NCI-H2196 (cell line): ENCODE measurements at regions not wholly inside any gene's neighbourhood (a gene's known extent, or its start where the extent isn't known, plus 50 kb on each side); places are given as distances from the start of the nearest gene placed in this dataset.

Experiments
- DNase-seq: peaks from one replicate; lab custom pipeline; 2025; ENCODE audit not compliant: unreplicated experiment; lab: John Stamatoyannopoulos, UW

- DNase-seq: no peak
These were observed 321.1 kb downstream of the STIM2 start for GRCh38 chr4:27181693-27182092.

DNA sequence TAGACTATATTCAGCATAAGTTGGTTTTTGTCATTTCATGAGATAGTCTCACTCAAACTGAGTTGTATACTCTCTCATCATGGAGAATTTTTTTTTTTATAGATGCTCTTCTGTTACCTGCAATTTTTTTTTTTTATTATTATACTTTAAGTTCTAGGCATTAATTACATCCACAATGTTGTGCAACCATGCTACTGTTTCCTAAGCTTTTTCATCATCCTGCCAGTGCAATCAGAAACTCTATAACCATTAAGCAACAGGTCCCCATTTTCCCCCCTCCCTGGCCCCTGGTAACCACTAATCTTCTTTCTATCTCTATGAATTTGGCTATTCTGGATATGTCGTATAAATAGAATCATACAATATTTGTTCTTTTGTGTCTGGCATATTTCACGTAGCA, 321.6 kb downstream of the STIM2 start:
- no peak for DNase-seq

DNA sequence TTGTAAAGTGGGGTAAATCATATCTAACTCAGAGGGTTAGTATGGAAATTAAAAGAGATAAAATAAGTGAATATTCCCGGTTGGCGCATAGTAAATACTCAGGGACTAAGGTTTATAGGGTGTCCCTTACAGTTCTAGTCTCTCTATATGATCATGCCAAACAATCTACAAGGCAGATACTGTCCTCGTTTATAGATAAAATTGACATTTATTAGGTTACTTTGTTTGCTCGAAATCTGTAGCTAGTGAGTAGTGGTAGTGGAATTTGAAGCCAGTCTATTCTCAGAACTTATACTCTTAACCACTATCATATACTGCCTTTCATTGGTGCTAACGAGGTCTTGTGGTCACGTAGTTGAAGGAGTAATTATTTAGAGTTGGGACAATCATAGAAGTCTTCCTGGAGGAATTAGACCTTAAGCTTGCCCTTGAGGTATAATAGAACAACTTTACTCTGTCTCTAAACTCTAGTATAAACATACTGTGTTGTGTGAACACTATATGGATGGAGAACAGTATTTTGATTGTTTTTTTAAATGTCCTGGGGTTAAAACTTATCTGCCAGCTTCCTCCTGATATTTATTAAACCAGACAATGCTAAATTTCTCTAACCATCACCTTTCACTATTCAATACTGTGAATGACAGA, 324.0 kb downstream of the STIM2 start:
- no peak for DNase-seq

DNA sequence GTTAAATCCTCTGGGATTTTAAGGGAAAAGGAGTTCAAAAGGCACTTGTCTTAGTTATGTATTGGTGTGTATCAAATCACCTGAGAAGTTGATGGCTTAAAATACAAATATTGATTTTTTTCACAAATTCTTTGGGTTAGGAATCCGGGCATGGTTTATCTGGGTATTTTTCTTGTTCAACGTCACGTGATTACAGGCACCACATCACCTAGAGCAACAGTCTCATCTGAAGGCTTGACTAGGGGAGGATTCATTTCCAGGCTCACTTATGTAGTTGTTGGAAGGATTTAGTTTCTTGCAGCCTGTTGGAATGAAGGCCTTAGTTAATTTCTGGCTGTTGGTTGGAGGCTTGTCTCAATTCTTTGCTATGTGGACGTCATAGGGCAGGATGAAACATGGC, 326.1 kb downstream of the STIM2 start:
- DNase-seq: no peak

GRCh38 chr4:27187786-27188185, 327.1 kb downstream of the STIM2 start:
- DNase-seq: no peak

- no peak for DNase-seq
These were observed 329.0 kb downstream of the STIM2 start for GRCh38 chr4:27189683-27190082.

- no peak for DNase-seq
These were observed 331.0 kb downstream of the STIM2 start for GRCh38 chr4:27191592-27191991.

GRCh38 chr4:27194599-27195176, 334.0 kb downstream of the STIM2 start:
- no peak for DNase-seq

DNA sequence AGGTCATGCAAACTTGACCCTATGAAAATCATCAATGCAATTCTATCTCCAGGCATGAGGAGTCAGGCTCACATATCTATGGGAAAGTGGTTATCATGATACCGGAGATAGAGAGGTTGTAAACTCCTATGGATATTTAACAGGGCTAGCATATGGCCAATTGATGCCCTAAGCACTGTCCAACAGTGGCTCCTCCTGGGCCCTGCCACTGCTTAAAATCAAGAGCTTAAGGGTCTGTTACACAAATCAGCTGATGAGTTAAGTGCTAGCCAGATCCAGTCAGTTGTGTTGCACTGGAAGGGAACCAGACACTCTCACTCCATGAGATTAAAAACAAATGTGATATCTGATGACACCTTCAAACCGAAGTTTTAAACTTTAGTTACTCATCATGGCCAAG, 337.6 kb downstream of the STIM2 start:
- no peak for DNase-seq

- no peak for DNase-seq
These were observed 338.3 kb downstream of the STIM2 start for GRCh38 chr4:27198971-27199370.

GRCh38 chr4:27206009-27206408, 345.4 kb downstream of the STIM2 start:
- DNase-seq: no peak

DNA sequence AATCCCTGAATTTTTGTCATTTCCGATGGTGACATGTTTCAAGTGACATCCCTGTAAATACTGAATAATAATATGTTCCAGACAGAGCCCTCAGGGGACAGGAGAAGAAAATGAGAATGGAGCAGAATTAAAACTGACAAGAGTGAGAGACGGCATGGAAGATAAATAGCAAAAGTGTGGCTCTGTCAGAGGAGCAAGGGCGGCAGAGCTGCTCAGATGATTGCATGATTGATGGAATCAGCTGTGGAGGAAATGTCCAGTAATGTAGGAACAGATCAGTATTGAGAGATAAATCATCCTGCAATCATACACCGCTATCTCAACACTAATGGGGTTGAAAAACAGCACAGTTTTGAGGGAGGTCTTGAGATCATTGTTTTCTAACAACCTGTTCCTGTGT, 350.3 kb downstream of the STIM2 start:
- no peak for DNase-seq

GRCh38 chr4:27214010-27214409, 353.4 kb downstream of the STIM2 start:
- no peak for DNase-seq

DNA sequence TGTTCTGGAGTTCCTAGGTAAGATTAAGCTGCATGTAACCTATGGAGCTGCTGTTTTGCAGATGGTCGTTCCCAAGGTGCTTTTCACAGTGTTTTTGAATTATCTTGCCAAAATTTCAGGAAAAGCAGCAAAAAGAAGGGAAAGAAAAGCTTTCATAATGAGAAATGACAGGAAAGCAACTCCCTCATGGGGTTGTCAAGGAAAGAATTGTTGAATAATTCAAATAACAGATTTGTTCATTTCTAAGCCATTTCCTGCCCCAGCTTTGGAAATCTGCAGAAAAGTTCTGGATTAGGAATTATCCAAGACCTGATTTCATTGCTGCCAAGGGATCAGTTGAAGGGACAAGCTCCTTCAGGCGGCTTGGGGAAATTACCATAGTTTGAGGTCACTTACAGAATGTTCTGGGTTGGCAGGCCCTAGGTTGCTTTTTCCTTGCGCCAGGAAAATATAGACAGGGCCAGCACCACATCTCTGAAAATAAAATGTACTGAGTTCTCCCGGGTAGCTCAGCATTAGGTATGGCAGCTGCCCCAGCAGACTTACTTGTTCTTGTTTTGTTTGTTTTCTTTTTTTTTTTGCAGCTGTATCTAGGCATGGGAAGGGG, 354.7 kb downstream of the STIM2 start:
- DNase-seq: no peak

DNA sequence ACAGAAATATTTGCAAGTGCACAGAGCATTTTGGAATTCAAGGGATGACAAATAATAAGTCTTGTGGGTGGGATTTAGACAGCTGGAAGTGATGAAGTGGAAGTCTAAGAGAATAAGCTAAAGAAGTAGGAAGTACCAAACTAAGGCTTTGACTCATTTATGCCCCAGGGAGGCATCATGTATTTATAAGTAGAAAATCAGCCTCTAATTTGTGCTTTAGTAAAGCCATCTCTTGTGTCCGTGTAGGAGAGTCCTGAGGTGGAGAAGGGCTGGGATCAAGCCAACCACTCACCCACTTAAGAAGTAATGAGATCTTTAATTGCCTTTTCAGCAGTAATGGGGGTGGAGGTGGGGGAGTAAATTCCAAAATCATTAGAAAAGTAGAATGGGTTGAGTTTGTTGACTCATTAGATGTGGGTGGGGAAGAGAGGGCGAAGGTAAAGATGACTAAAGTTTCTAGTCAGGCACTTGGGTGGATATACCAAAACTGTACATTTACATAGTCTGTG, 356.7 kb downstream of the STIM2 start:
- DNase-seq: no peak

- no peak for DNase-seq
These were observed 357.4 kb downstream of the STIM2 start for GRCh38 chr4:27218013-27218412.

DNA sequence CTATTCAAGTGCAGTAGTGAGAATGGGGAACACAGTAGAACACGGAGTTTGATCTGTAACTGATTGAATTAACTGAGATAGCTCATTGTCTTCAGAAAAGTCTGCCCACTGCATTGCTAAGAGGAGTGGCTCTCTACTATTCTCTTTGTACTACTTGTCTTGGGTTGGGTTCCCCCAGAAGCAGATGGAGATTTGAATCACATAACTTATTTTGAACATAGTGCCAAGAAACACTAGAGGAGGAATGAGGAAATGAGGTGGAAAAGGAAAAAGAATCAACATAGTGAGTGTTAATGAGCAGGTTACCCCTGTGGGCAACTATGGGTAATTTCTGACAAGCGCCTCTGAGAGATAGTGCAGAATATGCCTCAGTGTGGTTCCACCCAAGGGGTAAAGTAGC, 362.7 kb downstream of the STIM2 start:
- DNase-seq: no peak

DNA sequence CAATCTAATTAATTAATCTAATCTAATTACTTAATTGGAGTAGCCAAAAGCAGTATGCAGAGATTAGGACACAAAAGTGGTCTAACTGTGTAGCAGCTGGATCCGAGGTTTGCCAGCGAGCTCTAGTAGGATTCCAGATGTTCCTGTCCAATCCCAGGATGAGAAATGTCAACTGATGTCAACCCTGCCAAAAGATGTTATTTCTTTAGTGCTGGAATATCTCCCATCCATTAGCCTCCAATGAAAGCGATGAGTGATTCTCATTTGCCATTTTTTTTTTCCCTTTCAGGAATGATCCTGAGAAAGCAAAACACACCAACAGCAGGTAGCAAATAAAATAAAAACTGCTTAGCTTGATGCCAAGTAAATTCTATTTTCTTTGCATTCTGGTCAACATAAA, 372.9 kb downstream of the STIM2 start:
- DNase-seq: no peak

GRCh38 chr4:27234306-27234899, 373.8 kb downstream of the STIM2 start:
- no peak for DNase-seq

DNA sequence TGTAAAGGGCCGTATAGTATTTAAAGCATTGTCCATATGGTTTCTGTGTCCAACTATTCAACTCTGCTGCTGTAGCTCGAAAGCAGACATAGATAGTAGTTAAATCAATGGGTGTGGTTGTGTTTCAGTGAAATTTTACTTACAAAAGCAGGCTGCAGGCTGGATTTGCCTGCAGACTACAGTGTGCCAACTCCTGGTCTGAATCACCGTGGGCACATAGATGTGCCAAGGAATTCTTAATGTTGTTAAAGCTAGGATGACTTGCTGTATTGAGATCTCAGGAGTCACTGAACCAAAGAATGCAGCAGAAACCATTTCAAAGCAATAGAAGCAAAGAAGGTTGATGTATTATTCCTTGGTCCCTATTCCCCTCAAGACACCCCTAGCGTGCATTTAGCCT, 379.0 kb downstream of the STIM2 start:
- no peak for DNase-seq

- no peak for DNase-seq
These were observed 381.6 kb downstream of the STIM2 start for GRCh38 chr4:27242217-27242616.

DNA sequence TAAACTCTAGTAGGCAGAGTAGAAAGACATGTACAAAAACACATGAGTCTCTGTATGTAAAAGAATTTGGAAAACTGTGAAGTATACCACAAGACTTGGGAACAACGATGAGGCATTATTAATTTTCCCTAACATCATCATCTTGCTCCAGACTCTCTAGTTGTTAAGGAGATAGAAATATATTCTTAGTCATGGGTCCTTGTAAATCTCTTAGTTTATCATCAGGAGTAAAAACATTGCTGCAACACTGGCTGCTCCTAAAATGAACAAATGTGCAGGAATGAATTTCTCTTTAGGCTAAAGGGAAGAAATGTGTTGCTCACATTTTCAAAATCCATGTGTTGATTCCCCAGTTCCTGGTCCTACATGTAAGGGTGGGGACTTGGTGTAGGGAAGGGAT, 384.6 kb downstream of the STIM2 start:
- no peak for DNase-seq
